ENCODE measurements at regions not wholly inside any gene's neighbourhood (a gene's known extent, or its start where the extent isn't known, plus 50 kb on each side); places are given as distances from the start of the nearest gene placed in this dataset.

DNA sequence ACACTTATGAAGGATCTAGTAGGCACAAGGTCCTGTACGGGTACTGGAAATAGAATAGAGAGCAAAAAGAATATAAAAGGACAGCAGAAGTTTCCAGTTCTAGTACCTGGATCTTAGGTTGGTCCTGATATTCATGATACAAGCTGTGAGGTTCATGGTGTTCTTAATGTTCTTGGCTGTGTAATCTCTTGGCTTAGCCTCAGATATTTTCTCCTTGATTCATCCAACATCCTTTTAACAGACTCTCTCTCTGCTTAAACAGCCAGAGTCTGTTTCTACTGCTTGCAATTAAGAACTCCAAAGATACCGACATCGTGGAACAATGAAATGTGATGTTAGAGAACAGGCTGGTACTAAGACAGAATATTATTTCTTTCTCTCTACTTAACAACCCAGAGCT, 49.9 kb downstream of the CNTN3 start:
- Histone ChIP-seq H3K27ac (ENCODE audit: low read depth, low read length) (no peak overlapping the region), H3K4me1 (ENCODE audit: control insufficient read depth in 3 of 3, insufficient read depth in 3 of 3, low read length in 3 of 3) (no peaks in the 10 kb centered on the region), H3K9me3 (ENCODE audit: control insufficient read depth in 3 of 3, low read length in 3 of 3) (peaks cover 3 to 12% (median 5%) of the 10 kb centered on the region in 3 donors)

GRCh38 chr3:74562558-74563269, 51.7 kb downstream of the CNTN3 start:
- no peak overlapping the region for H3K27ac ChIP-seq (ENCODE audit: low read depth, low read length)
- H3K9me3 ChIP-seq (ENCODE audit: control insufficient read depth in 3 of 3, low read length in 3 of 3) = peaks cover 3 to 12% (median 5%) of the 10 kb centered on the region in 3 donors
- H3K9ac ChIP-seq (ENCODE audit: low read depth in 1 of 3, low read length in 3 of 3) = no peak overlapping the region
- no peaks in the 10 kb centered on the region for H3K4me1 ChIP-seq (ENCODE audit: control insufficient read depth in 3 of 3, insufficient read depth in 3 of 3, low read length in 3 of 3)
- H3K36me3 ChIP-seq (ENCODE audit: control insufficient read depth in 3 of 3, insufficient read depth in 3 of 3, low read length in 3 of 3) = no peaks in the 10 kb centered on the region
- no peaks in the 10 kb centered on the region for H3K27me3 ChIP-seq (ENCODE audit: control insufficient read depth in 3 of 3, insufficient read depth in 3 of 3, low read length in 3 of 3)
- H3K4me3 ChIP-seq (ENCODE audit: low read length in 3 of 3) = no peak overlapping the region

More for the DNA sequence above, 49.9 kb downstream of the CNTN3 start:
- Histone ChIP-seq H3K27me3 (ENCODE audit: control insufficient read depth in 3 of 3, insufficient read depth in 3 of 3, low read length in 3 of 3) (no peaks in the 10 kb centered on the region), H3K36me3 (ENCODE audit: control insufficient read depth in 3 of 3, insufficient read depth in 3 of 3, low read length in 3 of 3) (no peaks in the 10 kb centered on the region), H3K4me3 (ENCODE audit: low read length in 3 of 3) (no peak overlapping the region), H3K9ac (ENCODE audit: low read depth in 1 of 3, low read length in 3 of 3) (no peak overlapping the region)

GRCh38 chr3:74561881-74562280, 52.6 kb downstream of the CNTN3 start:
- Histone ChIP-seq H3K36me3 (ENCODE audit: control insufficient read depth in 3 of 3, insufficient read depth in 3 of 3, low read length in 3 of 3) (no peaks in the 10 kb centered on the region), H3K27ac (ENCODE audit: low read depth, low read length) (no peak overlapping the region), H3K4me3 (ENCODE audit: low read length in 3 of 3) (no peak overlapping the region), H3K27me3 (ENCODE audit: control insufficient read depth in 3 of 3, insufficient read depth in 3 of 3, low read length in 3 of 3) (no peaks in the 10 kb centered on the region), H3K9ac (ENCODE audit: low read depth in 1 of 3, low read length in 3 of 3) (no peak overlapping the region), H3K9me3 (ENCODE audit: control insufficient read depth in 3 of 3, low read length in 3 of 3) (peaks cover 3 to 12% (median 5%) of the 10 kb centered on the region in 3 donors), H3K4me1 (ENCODE audit: control insufficient read depth in 3 of 3, insufficient read depth in 3 of 3, low read length in 3 of 3) (no peaks in the 10 kb centered on the region)

- Histone ChIP-seq H3K9ac (ENCODE audit: low read depth in 1 of 3, low read length in 3 of 3) (no peak overlapping the region), H3K4me3 (ENCODE audit: low read length in 3 of 3) (no peak overlapping the region), H3K36me3 (ENCODE audit: control insufficient read depth in 3 of 3, insufficient read depth in 3 of 3, low read length in 3 of 3) (no peaks in the 10 kb centered on the region), H3K9me3 (ENCODE audit: control insufficient read depth in 3 of 3, low read length in 3 of 3) (peaks cover 3 to 9% (median 5%) of the 10 kb centered on the region in 3 donors), H3K27me3 (ENCODE audit: control insufficient read depth in 3 of 3, insufficient read depth in 3 of 3, low read length in 3 of 3) (no peaks in the 10 kb centered on the region), H3K27ac (ENCODE audit: low read depth, low read length) (no peak overlapping the region), H3K4me1 (ENCODE audit: control insufficient read depth in 3 of 3, insufficient read depth in 3 of 3, low read length in 3 of 3) (no peaks in the 10 kb centered on the region)
Measured at GRCh38 chr3:74559261-74559660, 55.2 kb downstream of the CNTN3 start.

GRCh38 chr3:74550686-74551085, 63.8 kb downstream of the CNTN3 start:
- Histone ChIP-seq H3K27me3 (ENCODE audit: control insufficient read depth in 3 of 3, insufficient read depth in 3 of 3, low read length in 3 of 3) (no peaks in the 10 kb centered on the region), H3K4me3 (ENCODE audit: low read length in 3 of 3) (no peak overlapping the region), H3K9ac (ENCODE audit: low read depth in 1 of 3, low read length in 3 of 3) (no peak overlapping the region), H3K4me1 (ENCODE audit: control insufficient read depth in 3 of 3, insufficient read depth in 3 of 3, low read length in 3 of 3) (no peaks in the 10 kb centered on the region), H3K27ac (ENCODE audit: low read depth, low read length) (no peak overlapping the region), H3K9me3 (ENCODE audit: control insufficient read depth in 3 of 3, low read length in 3 of 3) (no peaks in the 10 kb centered on the region), H3K36me3 (ENCODE audit: control insufficient read depth in 3 of 3, insufficient read depth in 3 of 3, low read length in 3 of 3) (no peaks in the 10 kb centered on the region)

DNA sequence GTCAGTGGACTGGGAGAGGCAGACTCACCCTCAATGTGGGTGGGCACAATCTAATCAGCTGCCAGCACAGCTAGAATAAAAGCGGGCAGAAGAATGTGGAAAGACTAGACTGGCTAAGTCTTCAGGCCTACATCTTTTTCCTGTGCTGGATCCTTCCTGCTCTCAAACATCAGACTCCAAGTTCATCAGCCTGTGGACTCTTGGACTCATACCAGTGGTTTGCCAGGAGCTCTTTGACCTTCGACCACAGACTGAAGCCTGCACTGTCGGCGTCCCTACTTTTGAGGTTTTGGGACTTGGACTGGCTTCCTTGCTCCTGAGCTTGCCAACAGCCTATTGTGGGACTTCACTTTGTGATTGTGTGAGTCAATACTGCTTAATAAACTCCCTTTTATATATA, 68.0 kb downstream of the CNTN3 start:
- no peaks in the 10 kb centered on the region for H3K27me3 ChIP-seq (ENCODE audit: control insufficient read depth in 3 of 3, insufficient read depth in 3 of 3, low read length in 3 of 3)
- no peaks in the 10 kb centered on the region for H3K36me3 ChIP-seq (ENCODE audit: control insufficient read depth in 3 of 3, insufficient read depth in 3 of 3, low read length in 3 of 3)
- no peak overlapping the region for H3K9ac ChIP-seq (ENCODE audit: low read depth in 1 of 3, low read length in 3 of 3)
- H3K27ac ChIP-seq (ENCODE audit: low read depth, low read length) = no peak overlapping the region
- H3K9me3 ChIP-seq (ENCODE audit: control insufficient read depth in 3 of 3, low read length in 3 of 3) = no peaks in the 10 kb centered on the region
- no peaks in the 10 kb centered on the region for H3K4me1 ChIP-seq (ENCODE audit: control insufficient read depth in 3 of 3, insufficient read depth in 3 of 3, low read length in 3 of 3)
- H3K4me3 ChIP-seq (ENCODE audit: low read length in 3 of 3) = no peak overlapping the region

DNA sequence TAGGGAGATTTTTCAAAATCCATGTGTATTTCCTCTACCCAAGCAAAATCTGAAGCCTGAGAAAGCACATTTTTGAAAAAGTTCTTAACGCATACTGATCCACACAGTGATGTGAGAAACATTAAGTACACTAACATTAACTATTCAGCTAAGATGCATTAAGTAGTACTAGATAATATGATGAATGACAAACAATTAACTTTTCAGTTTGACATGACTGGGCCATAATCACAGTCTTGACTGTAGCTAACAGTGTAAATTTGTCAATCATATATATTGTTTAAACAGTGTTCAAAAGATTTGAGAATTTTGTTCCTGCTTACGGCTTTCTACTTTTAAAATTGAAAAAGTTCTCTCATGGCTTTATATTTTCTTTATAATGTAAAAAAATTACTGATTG, 72.0 kb downstream of the CNTN3 start:
- Histone ChIP-seq H3K9ac (ENCODE audit: low read depth in 1 of 3, low read length in 3 of 3) (no peak overlapping the region), H3K27ac (ENCODE audit: low read depth, low read length) (no peak overlapping the region), H3K27me3 (ENCODE audit: control insufficient read depth in 3 of 3, insufficient read depth in 3 of 3, low read length in 3 of 3) (no peaks in the 10 kb centered on the region), H3K4me1 (ENCODE audit: control insufficient read depth in 3 of 3, insufficient read depth in 3 of 3, low read length in 3 of 3) (no peaks in the 10 kb centered on the region), H3K4me3 (ENCODE audit: low read length in 3 of 3) (no peak overlapping the region), H3K9me3 (ENCODE audit: control insufficient read depth in 3 of 3, low read length in 3 of 3) (no peaks in the 10 kb centered on the region), H3K36me3 (ENCODE audit: control insufficient read depth in 3 of 3, insufficient read depth in 3 of 3, low read length in 3 of 3) (no peaks in the 10 kb centered on the region)

GRCh38 chr3:74539876-74540275, 74.6 kb downstream of the CNTN3 start:
- Histone ChIP-seq H3K4me1 (ENCODE audit: control insufficient read depth in 3 of 3, insufficient read depth in 3 of 3, low read length in 3 of 3) (no peaks in the 10 kb centered on the region), H3K9me3 (ENCODE audit: control insufficient read depth in 3 of 3, low read length in 3 of 3) (no peaks in the 10 kb centered on the region), H3K36me3 (ENCODE audit: control insufficient read depth in 3 of 3, insufficient read depth in 3 of 3, low read length in 3 of 3) (no peaks in the 10 kb centered on the region), H3K4me3 (ENCODE audit: low read length in 3 of 3) (no peak overlapping the region), H3K9ac (ENCODE audit: low read depth in 1 of 3, low read length in 3 of 3) (no peak overlapping the region), H3K27me3 (ENCODE audit: control insufficient read depth in 3 of 3, insufficient read depth in 3 of 3, low read length in 3 of 3) (no peaks in the 10 kb centered on the region), H3K27ac (ENCODE audit: low read depth, low read length) (no peak overlapping the region)

GRCh38 chr3:74538669-74539068, 75.8 kb downstream of the CNTN3 start:
- H3K9me3 ChIP-seq (ENCODE audit: control insufficient read depth in 3 of 3, low read length in 3 of 3) = peaks cover 0 to 2% (median 0%) of the 10 kb centered on the region in 3 donors
- no peaks in the 10 kb centered on the region for H3K4me1 ChIP-seq (ENCODE audit: control insufficient read depth in 3 of 3, insufficient read depth in 3 of 3, low read length in 3 of 3)
- H3K27me3 ChIP-seq (ENCODE audit: control insufficient read depth in 3 of 3, insufficient read depth in 3 of 3, low read length in 3 of 3) = no peaks in the 10 kb centered on the region
- H3K4me3 ChIP-seq (ENCODE audit: low read length in 3 of 3) = no peak overlapping the region
- H3K9ac ChIP-seq (ENCODE audit: low read depth in 1 of 3, low read length in 3 of 3) = no peak overlapping the region
- H3K27ac ChIP-seq (ENCODE audit: low read depth, low read length) = no peak overlapping the region
- no peaks in the 10 kb centered on the region for H3K36me3 ChIP-seq (ENCODE audit: control insufficient read depth in 3 of 3, insufficient read depth in 3 of 3, low read length in 3 of 3)

GRCh38 chr3:74537857-74538256, 76.6 kb downstream of the CNTN3 start:
- no peak overlapping the region for H3K4me3 ChIP-seq (ENCODE audit: low read length in 3 of 3)
- no peaks in the 10 kb centered on the region for H3K27me3 ChIP-seq (ENCODE audit: control insufficient read depth in 3 of 3, insufficient read depth in 3 of 3, low read length in 3 of 3)
- H3K9ac ChIP-seq (ENCODE audit: low read depth in 1 of 3, low read length in 3 of 3) = no peak overlapping the region
- no peak overlapping the region for H3K27ac ChIP-seq (ENCODE audit: low read depth, low read length)
- H3K36me3 ChIP-seq (ENCODE audit: control insufficient read depth in 3 of 3, insufficient read depth in 3 of 3, low read length in 3 of 3) = no peaks in the 10 kb centered on the region
- no peaks in the 10 kb centered on the region for H3K4me1 ChIP-seq (ENCODE audit: control insufficient read depth in 3 of 3, insufficient read depth in 3 of 3, low read length in 3 of 3)
- peaks cover 0 to 2% (median 0%) of the 10 kb centered on the region in 3 donors for H3K9me3 ChIP-seq (ENCODE audit: control insufficient read depth in 3 of 3, low read length in 3 of 3)

All from skeletal muscle tissue (tissue), 3 donors.